ENCODE measurements at regions not wholly inside any gene's neighbourhood (a gene's known extent, or its start where the extent isn't known, plus 50 kb on each side); places are given as distances from the start of the nearest gene placed in this dataset.

- no peak for TF ChIP-seq ZNF791 (tag by site-specific recombination; IDR thresholded peaks at IDR 0.05)
- no peak for TF ChIP-seq ZNF776 (tag by site-specific recombination; IDR thresholded peaks at IDR 0.05; ENCODE audit: borderline replicate concordance)
- TF ChIP-seq HOXC10 (CRISPR knock-in tag; IDR thresholded peaks at IDR 0.05), result no peak
- TF ChIP-seq INSM2 (tag by site-specific recombination; IDR thresholded peaks at IDR 0.05), result no peak
- TF ChIP-seq ZNF521 (tag by site-specific recombination; IDR thresholded peaks at IDR 0.05), result no peak
- H3K9me3 ChIP-seq (ENCODE audit: control insufficient read depth, insufficient read depth, low read depth, low read length), result no peaks in the 10 kb centered on the region
- no peak overlapping the region for H3K27ac ChIP-seq (ENCODE audit: extremely low read depth, low read depth, low read length)
- no peak overlapping the region for H3K4me3 ChIP-seq (ENCODE audit: low read depth, low read length)
- POLR2A ChIA-PET, result no interaction called here
- no peaks in the 10 kb centered on the region for H3K36me3 ChIP-seq (ENCODE audit: control insufficient read depth in 2 of 2, insufficient read depth in 1 of 2, low read length in 2 of 2)
- H3K4me1 ChIP-seq (ENCODE audit: control insufficient read depth, insufficient read depth, low read length), result no peaks in the 10 kb centered on the region
- CTCF ChIA-PET, result no interaction called here
Observed at GRCh38 chr15:29457729-29458128, 188.1 kb upstream of the NSMCE3 start.

- H3K4me3 ChIP-seq (ENCODE audit: low read depth, low read length), result no peak overlapping the region
Observed at GRCh38 chr15:29456964-29457363, 187.3 kb upstream of the NSMCE3 start.

GRCh38 chr15:29456255-29456654, 186.6 kb upstream of the NSMCE3 start:
- Histone ChIP-seq H3K27ac (ENCODE audit: extremely low read depth, low read depth, low read length) (no peak overlapping the region), H3K9me3 (ENCODE audit: control insufficient read depth, insufficient read depth, low read depth, low read length) (no peaks in the 10 kb centered on the region), H3K4me3 (ENCODE audit: low read depth, low read length) (no peak overlapping the region), H3K4me1 (ENCODE audit: control insufficient read depth, insufficient read depth, low read length) (no peaks in the 10 kb centered on the region), H3K36me3 (ENCODE audit: control insufficient read depth in 2 of 2, insufficient read depth in 1 of 2, low read length in 2 of 2) (no peaks in the 10 kb centered on the region)
- POLR2A ChIA-PET, result no interaction called here
- CTCF ChIA-PET, result no interaction called here
- TF ChIP-seq KLF9 (tag by site-specific recombination; IDR thresholded peaks at IDR 0.05; ENCODE audit: low read depth) (no peak), REPIN1 (tag by site-specific recombination; IDR thresholded peaks at IDR 0.05; ENCODE audit: low read depth) (no peak), ZNF26 (tag by site-specific recombination; IDR thresholded peaks at IDR 0.05) (no peak), ZNF335 (tag by site-specific recombination; conservative IDR thresholded peaks at IDR 0.05) (no peak), ZNF354C (tag by site-specific recombination; IDR thresholded peaks at IDR 0.05; ENCODE audit: borderline replicate concordance, low read depth) (no peak), ZNF10 (tag by site-specific recombination; IDR thresholded peaks at IDR 0.05) (no peak), AEBP2 (tag by site-specific recombination; IDR thresholded peaks at IDR 0.05; ENCODE audit: borderline replicate concordance) (no peak), ZBTB8A (tag by site-specific recombination; IDR thresholded peaks at IDR 0.05) (no peak), BCL11A (tag by site-specific recombination; IDR thresholded peaks at IDR 0.05; ENCODE audit: low read depth) (no peak), ZNF830 (tag by site-specific recombination; IDR thresholded peaks at IDR 0.05; ENCODE audit: low read depth) (no peak), ZNF433 (tag by site-specific recombination; IDR thresholded peaks at IDR 0.05; ENCODE audit: low read depth) (no peak)

More at GRCh38 chr15:29456964-29457363, 187.3 kb upstream of the NSMCE3 start:
- H3K27ac ChIP-seq (ENCODE audit: extremely low read depth, low read depth, low read length), result no peak overlapping the region
- POLR2A ChIA-PET, result no interaction called here
- H3K9me3 ChIP-seq (ENCODE audit: control insufficient read depth, insufficient read depth, low read depth, low read length), result no peaks in the 10 kb centered on the region
- TF ChIP-seq ZSCAN18 (tag by site-specific recombination; IDR thresholded peaks at IDR 0.05) (no peak), ZNF221 (tag by site-specific recombination; IDR thresholded peaks at IDR 0.05; ENCODE audit: borderline replicate concordance) (no peak), ZNF548 (tag by site-specific recombination; IDR thresholded peaks at IDR 0.05) (no peak), ZNF701 (tag by site-specific recombination; IDR thresholded peaks at IDR 0.05) (no peak), ZNF449 (tag by site-specific recombination; IDR thresholded peaks at IDR 0.05) (no peak), KLF16 (tag by site-specific recombination; IDR thresholded peaks at IDR 0.05) (no peak), ZNF830 (tag by site-specific recombination; IDR thresholded peaks at IDR 0.05; ENCODE audit: low read depth) (no peak), HOXA7 (CRISPR knock-in tag; IDR thresholded peaks at IDR 0.05; ENCODE audit: borderline replicate concordance) (no peak), ZNF843 (tag by site-specific recombination; IDR thresholded peaks at IDR 0.05) (no peak), ZNF426 (tag by site-specific recombination; IDR thresholded peaks at IDR 0.05) (no peak), ZNF658 (tag by site-specific recombination; IDR thresholded peaks at IDR 0.05) (no peak), ZNF302 (tag by site-specific recombination; IDR thresholded peaks at IDR 0.05; ENCODE audit: low read depth) (no peak), BCL11B (tag by site-specific recombination; IDR thresholded peaks at IDR 0.05; ENCODE audit: low read depth) (no peak)
- CTCF ChIA-PET, result no interaction called here
- H3K36me3 ChIP-seq (ENCODE audit: control insufficient read depth in 2 of 2, insufficient read depth in 1 of 2, low read length in 2 of 2), result no peaks in the 10 kb centered on the region
- H3K4me1 ChIP-seq (ENCODE audit: control insufficient read depth, insufficient read depth, low read length), result no peaks in the 10 kb centered on the region
